ENCODE measurements at regions not wholly inside any gene's neighbourhood (a gene's known extent, or its start where the extent isn't known, plus 50 kb on each side); places are given as distances from the start of the nearest gene placed in this dataset.

GRCh38 chr17:51428668-51429495, 168.5 kb downstream of the UTP18 start:
- TF ChIP-seq CTCF (IDR thresholded peaks at IDR 0.05) (no peak), POLR2A (IDR thresholded peaks at IDR 0.05) (no peak)

Data from thyroid gland (tissue), 4 donors.